Panc1 (cell line): ENCODE measurements at regions not wholly inside any gene's neighbourhood (a gene's known extent, or its start where the extent isn't known, plus 50 kb on each side); places are given as distances from the start of the nearest gene placed in this dataset.

Experiments
- POLR2AphosphoS5 ChIP-seq: IDR thresholded peaks from 2 replicates; pipeline ENCODE4 v1.6.1; 2012; ENCODE audit warnings: mild to moderate bottlenecking, low read depth, low read length, moderate library complexity
- SIN3A ChIP-seq: IDR thresholded peaks from 2 replicates; pipeline ENCODE4 v1.6.1; 2012; ENCODE audit warnings: low read depth, mild to moderate bottlenecking, low read length, moderate library complexity, borderline replicate concordance; ENCODE audit not compliant: insufficient read depth
- TCF7L2 ChIP-seq: IDR thresholded peaks from 2 replicates; pipeline ENCODE4 v1.6.1; 2011; ENCODE audit warnings: mild to moderate bottlenecking, low read depth, low read length, inconsistent platforms
- TF ChIP-seq, protein P1 (sequence below): fragments of 450-650 bp; IDR thresholded peaks from 2 replicates; pipeline ENCODE4 v1.5.1; 2017; ENCODE audit warnings: mild to moderate bottlenecking
- TF ChIP-seq, protein P2 (sequence below), 2 experiments: IDR thresholded peaks; 2 replicates each; pipeline ENCODE4 v1.6.1; 2011 to 2012; ENCODE audit warnings: low read depth in 2 of 2, control low read depth in 1 of 2, low read length in 1 of 2, mild to moderate bottlenecking in 1 of 2, moderate library complexity in 1 of 2; ENCODE audit not compliant: insufficient read depth in 1 of 2

DNA sequence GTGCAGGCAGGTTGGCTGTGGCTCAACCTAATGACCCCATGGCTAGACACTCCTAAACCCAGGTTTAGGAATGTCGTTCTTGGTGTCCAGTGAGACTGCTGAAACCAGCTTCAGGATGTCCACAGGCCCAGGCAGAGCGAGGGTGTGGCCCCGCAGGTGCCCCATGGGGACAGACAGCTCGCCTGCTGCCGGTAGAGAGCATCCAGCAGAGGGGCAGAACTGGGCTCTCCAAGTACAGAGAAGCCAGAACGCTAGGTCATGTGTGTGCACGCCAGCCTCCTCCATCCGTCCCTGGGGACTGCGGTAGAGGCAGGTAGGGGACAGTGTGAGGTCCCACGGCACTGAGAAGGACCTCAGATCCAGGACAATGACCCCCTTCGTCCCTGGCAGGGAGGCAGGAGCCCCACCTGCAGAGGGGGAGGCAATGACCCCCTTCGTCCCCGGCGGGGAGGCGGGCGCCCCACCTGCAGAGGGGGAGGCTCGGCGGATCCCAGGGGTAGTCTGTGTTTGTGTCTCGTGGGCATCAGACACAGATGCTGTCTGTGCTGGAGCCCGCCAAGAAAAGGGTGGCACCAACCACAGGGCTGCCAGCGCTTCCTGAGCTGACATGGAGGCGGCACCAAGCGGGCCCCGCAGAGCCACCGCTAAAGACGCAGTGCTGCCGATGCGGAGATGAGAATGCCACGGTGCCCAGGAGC is 118.4 kb downstream of the FAM53A start:
- TF ChIP-seq, protein P1, sequence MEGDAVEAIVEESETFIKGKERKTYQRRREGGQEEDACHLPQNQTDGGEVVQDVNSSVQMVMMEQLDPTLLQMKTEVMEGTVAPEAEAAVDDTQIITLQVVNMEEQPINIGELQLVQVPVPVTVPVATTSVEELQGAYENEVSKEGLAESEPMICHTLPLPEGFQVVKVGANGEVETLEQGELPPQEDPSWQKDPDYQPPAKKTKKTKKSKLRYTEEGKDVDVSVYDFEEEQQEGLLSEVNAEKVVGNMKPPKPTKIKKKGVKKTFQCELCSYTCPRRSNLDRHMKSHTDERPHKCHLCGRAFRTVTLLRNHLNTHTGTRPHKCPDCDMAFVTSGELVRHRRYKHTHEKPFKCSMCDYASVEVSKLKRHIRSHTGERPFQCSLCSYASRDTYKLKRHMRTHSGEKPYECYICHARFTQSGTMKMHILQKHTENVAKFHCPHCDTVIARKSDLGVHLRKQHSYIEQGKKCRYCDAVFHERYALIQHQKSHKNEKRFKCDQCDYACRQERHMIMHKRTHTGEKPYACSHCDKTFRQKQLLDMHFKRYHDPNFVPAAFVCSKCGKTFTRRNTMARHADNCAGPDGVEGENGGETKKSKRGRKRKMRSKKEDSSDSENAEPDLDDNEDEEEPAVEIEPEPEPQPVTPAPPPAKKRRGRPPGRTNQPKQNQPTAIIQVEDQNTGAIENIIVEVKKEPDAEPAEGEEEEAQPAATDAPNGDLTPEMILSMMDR: no peak
- TF ChIP-seq, protein P2, sequence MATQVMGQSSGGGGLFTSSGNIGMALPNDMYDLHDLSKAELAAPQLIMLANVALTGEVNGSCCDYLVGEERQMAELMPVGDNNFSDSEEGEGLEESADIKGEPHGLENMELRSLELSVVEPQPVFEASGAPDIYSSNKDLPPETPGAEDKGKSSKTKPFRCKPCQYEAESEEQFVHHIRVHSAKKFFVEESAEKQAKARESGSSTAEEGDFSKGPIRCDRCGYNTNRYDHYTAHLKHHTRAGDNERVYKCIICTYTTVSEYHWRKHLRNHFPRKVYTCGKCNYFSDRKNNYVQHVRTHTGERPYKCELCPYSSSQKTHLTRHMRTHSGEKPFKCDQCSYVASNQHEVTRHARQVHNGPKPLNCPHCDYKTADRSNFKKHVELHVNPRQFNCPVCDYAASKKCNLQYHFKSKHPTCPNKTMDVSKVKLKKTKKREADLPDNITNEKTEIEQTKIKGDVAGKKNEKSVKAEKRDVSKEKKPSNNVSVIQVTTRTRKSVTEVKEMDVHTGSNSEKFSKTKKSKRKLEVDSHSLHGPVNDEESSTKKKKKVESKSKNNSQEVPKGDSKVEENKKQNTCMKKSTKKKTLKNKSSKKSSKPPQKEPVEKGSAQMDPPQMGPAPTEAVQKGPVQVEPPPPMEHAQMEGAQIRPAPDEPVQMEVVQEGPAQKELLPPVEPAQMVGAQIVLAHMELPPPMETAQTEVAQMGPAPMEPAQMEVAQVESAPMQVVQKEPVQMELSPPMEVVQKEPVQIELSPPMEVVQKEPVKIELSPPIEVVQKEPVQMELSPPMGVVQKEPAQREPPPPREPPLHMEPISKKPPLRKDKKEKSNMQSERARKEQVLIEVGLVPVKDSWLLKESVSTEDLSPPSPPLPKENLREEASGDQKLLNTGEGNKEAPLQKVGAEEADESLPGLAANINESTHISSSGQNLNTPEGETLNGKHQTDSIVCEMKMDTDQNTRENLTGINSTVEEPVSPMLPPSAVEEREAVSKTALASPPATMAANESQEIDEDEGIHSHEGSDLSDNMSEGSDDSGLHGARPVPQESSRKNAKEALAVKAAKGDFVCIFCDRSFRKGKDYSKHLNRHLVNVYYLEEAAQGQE (IDR thresholded peaks at IDR 0.05; ENCODE audit: insufficient read depth in 1 of 2, low read depth in 2 of 2, low read length in 1 of 2): no peak
- no peak for TF ChIP-seq POLR2AphosphoS5
- no peak for TF ChIP-seq SIN3A
- no peak for TF ChIP-seq TCF7L2
